SK-N-SH treated with all-trans-retinoic acid at 6 μM for 48 hours (cell line): ENCODE measurements at regions not wholly inside any gene's neighbourhood (a gene's known extent, or its start where the extent isn't known, plus 50 kb on each side); places are given as distances from the start of the nearest gene placed in this dataset.

ENCODE experiments used
- ATAC-seq: fragments of 200-7000 bp; cut with Tn5 transposase; 3 replicates; pipeline ENCODE4 v1.9.1; 2020; ENCODE audit warnings: mild to moderate bottlenecking, moderate library complexity
- ARNTL ChIP-seq: fragments of 450-650 bp; formaldehyde crosslinking; IDR thresholded peaks from 2 replicates; pipeline ENCODE4 v1.5.0; 2020; ENCODE audit warnings: low read depth, mild to moderate bottlenecking, moderate library complexity, borderline replicate concordance
- BACH2 ChIP-seq: fragments of 250-450 bp; sonication (Bioruptor Pico); IDR thresholded peaks from 2 replicates; pipeline ENCODE4 v1.9.0; 2021; ENCODE audit warnings: mild to moderate bottlenecking, borderline replicate concordance
- CREB5 ChIP-seq: fragments of 250-450 bp; sonication (Bioruptor Pico); IDR thresholded peaks from 2 replicates; pipeline ENCODE4 v1.5.1; 2020; ENCODE audit warnings: low read depth, mild to moderate bottlenecking, moderate library complexity
- CSDC2 ChIP-seq: fragments of 250-450 bp; sonication (Bioruptor Pico); IDR thresholded peaks from 2 replicates; pipeline ENCODE4 v1.5.0; 2020; ENCODE audit warnings: mild to moderate bottlenecking, moderate library complexity
- CSRNP3 ChIP-seq: fragments of 250-450 bp; sonication (Bioruptor Pico); IDR thresholded peaks from 2 replicates; pipeline ENCODE4 v1.5.1; 2021; ENCODE audit warnings: mild to moderate bottlenecking, moderate library complexity
- ESRRG ChIP-seq: fragments of 250-450 bp; sonication (Bioruptor Pico); IDR thresholded peaks from 2 replicates; pipeline ENCODE4 v1.6.1; 2021; ENCODE audit warnings: mild to moderate bottlenecking
- GLIS3 ChIP-seq: fragments of 250-450 bp; sonication (Bioruptor Pico); IDR thresholded peaks from 2 replicates; pipeline ENCODE4 v1.5.0; 2020; ENCODE audit warnings: mild to moderate bottlenecking, moderate library complexity
- ISL1 ChIP-seq: fragments of 250-450 bp; sonication (Bioruptor Pico); IDR thresholded peaks from 2 replicates; pipeline ENCODE4 v2.1.2; 2022; ENCODE audit warnings: mild to moderate bottlenecking, moderate library complexity
- OSR1 ChIP-seq: fragments of 250-450 bp; sonication (Bioruptor Pico); IDR thresholded peaks from 2 replicates; pipeline ENCODE4 v1.8.0; 2022; ENCODE audit warnings: moderate library complexity, mild to moderate bottlenecking, inconsistent platforms
- PATZ1 ChIP-seq: fragments of 250-450 bp; sonication (Bioruptor Pico); IDR thresholded peaks from 2 replicates; pipeline ENCODE4 v1.8.0; 2020; ENCODE audit warnings: mild to moderate bottlenecking, moderate library complexity, borderline replicate concordance
- POU6F1 ChIP-seq: fragments of 250-450 bp; sonication (Bioruptor Pico); IDR thresholded peaks from 2 replicates; pipeline ENCODE4 v1.8.0; 2021; ENCODE audit warnings: low read depth, mild to moderate bottlenecking, moderate library complexity, borderline replicate concordance
- PPARA ChIP-seq: fragments of 250-450 bp; sonication (Bioruptor Pico); IDR thresholded peaks from 2 replicates; pipeline ENCODE4 v1.5.0; 2020; ENCODE audit warnings: mild to moderate bottlenecking, borderline replicate concordance
- SNAI2 ChIP-seq: fragments of 250-450 bp; sonication (Bioruptor Pico); IDR thresholded peaks from 2 replicates; pipeline ENCODE4 v1.5.0; 2020; ENCODE audit warnings: mild to moderate bottlenecking, moderate library complexity
- TCF4 ChIP-seq: fragments of 250-450 bp; sonication (Bioruptor Pico); IDR thresholded peaks from 2 replicates; pipeline ENCODE4 v1.8.0; 2021; ENCODE audit warnings: mild to moderate bottlenecking, moderate library complexity, borderline replicate concordance
- TOX ChIP-seq: fragments of 250-450 bp; sonication (Bioruptor Pico); IDR thresholded peaks from 2 replicates; pipeline ENCODE4 v1.8.0; 2021; ENCODE audit warnings: mild to moderate bottlenecking, moderate library complexity, borderline replicate concordance
- TSHZ2 ChIP-seq: fragments of 250-450 bp; sonication (Bioruptor Pico); IDR thresholded peaks from 2 replicates; pipeline ENCODE4 v1.5.0; 2020; ENCODE audit warnings: mild to moderate bottlenecking, moderate library complexity
- ZC3H10 ChIP-seq: fragments of 250-450 bp; sonication (Bioruptor Pico); IDR thresholded peaks from 2 replicates; pipeline ENCODE4 v1.5.1; 2021; ENCODE audit warnings: mild to moderate bottlenecking, moderate library complexity
- ZFP3 ChIP-seq: fragments of 250-450 bp; sonication (Bioruptor Pico); IDR thresholded peaks from 2 replicates; pipeline ENCODE4 v1.5.0; 2020; ENCODE audit warnings: mild to moderate bottlenecking, moderate library complexity
- ZFP30 ChIP-seq: fragments of 450-650 bp; formaldehyde crosslinking; IDR thresholded peaks from 2 replicates; pipeline ENCODE4 v1.5.0; 2022; ENCODE audit warnings: mild to moderate bottlenecking, moderate library complexity
- ZNF565 ChIP-seq: fragments of 450-650 bp; formaldehyde crosslinking; conservative IDR thresholded peaks from 2 replicates; pipeline ENCODE4 v1.5.0; 2020; ENCODE audit warnings: low read depth, mild to moderate bottlenecking, moderate library complexity
- ZNF70 ChIP-seq: fragments of 450-650 bp; formaldehyde crosslinking; IDR thresholded peaks from 2 replicates; pipeline ENCODE4 v1.5.0; 2020; ENCODE audit warnings: mild to moderate bottlenecking, moderate library complexity
- ZNF8 ChIP-seq: fragments of 450-650 bp; formaldehyde crosslinking; IDR thresholded peaks from 2 replicates; pipeline ENCODE4 v1.5.0; 2020; ENCODE audit warnings: mild to moderate bottlenecking, moderate library complexity

GRCh38 chr3:15959434-15959811, 161.6 kb upstream of the ANKRD28 start:
- peak; percentile 75 for ATAC-seq
- TF ChIP-seq ESRRG (CRISPR knock-in tag) (no peak), PATZ1 (CRISPR knock-in tag) (no peak), CREB5 (CRISPR knock-in tag) (no peak), ZC3H10 (CRISPR knock-in tag) (no peak), ISL1 (CRISPR knock-in tag) (no peak), BACH2 (CRISPR knock-in tag) (no peak), OSR1 (CRISPR knock-in tag) (no peak), ZNF8 (CRISPR knock-in tag) (no peak), ARNTL (CRISPR knock-in tag) (no peak), TCF4 (no peak), TOX (CRISPR knock-in tag) (no peak), ZNF70 (CRISPR knock-in tag) (no peak), GLIS3 (CRISPR knock-in tag) (no peak), CSRNP3 (no peak)

- TF ChIP-seq SNAI2 (CRISPR knock-in tag) (no peak), POU6F1 (CRISPR knock-in tag) (no peak), ZFP30 (no peak), OSR1 (CRISPR knock-in tag) (no peak), ISL1 (CRISPR knock-in tag) (no peak), ZNF8 (CRISPR knock-in tag) (no peak), CSDC2 (no peak), TOX (CRISPR knock-in tag) (no peak), ZFP3 (CRISPR knock-in tag) (no peak), BACH2 (CRISPR knock-in tag) (no peak), CSRNP3 (no peak), ARNTL (CRISPR knock-in tag) (no peak), ZNF565 (CRISPR knock-in tag) (no peak), ESRRG (CRISPR knock-in tag) (no peak), ZNF70 (CRISPR knock-in tag) (no peak), PPARA (CRISPR knock-in tag) (no peak), CREB5 (CRISPR knock-in tag) (no peak), PATZ1 (CRISPR knock-in tag) (no peak), GLIS3 (CRISPR knock-in tag) (no peak), TSHZ2 (CRISPR knock-in tag) (no peak)
- peak; percentile 89 for ATAC-seq
Observed at GRCh38 chr3:15964605-15965442, 167.0 kb upstream of the ANKRD28 start.
